ENCODE measurements at regions not wholly inside any gene's neighbourhood (a gene's known extent, or its start where the extent isn't known, plus 50 kb on each side); places are given as distances from the start of the nearest gene placed in this dataset.

GRCh38 chr7:42348631-42349030, 111.6 kb upstream of the GLI3 start:
- no peak for DNase-seq

- no peak for DNase-seq
Observed at GRCh38 chr7:42348071-42348470, 111.1 kb upstream of the GLI3 start.

- DNase-seq: no peak
Observed at GRCh38 chr7:42347616-42348015, 110.6 kb upstream of the GLI3 start.

- no peak for DNase-seq
Observed at GRCh38 chr7:42345478-42346299, 108.7 kb upstream of the GLI3 start.

- no peak for DNase-seq
Observed at GRCh38 chr7:42344198-42344755, 107.3 kb upstream of the GLI3 start.

- no peak for DNase-seq
Observed at GRCh38 chr7:42342381-42342780, 105.4 kb upstream of the GLI3 start.

GRCh38 chr7:42340436-42340835, 103.4 kb upstream of the GLI3 start:
- DNase-seq: no peak

GRCh38 chr7:42338916-42339540, 102.0 kb upstream of the GLI3 start:
- DNase-seq: no peak

GRCh38 chr7:42338231-42338915, 101.4 kb upstream of the GLI3 start:
- no peak for DNase-seq

GRCh38 chr7:42337225-42337905, 100.4 kb upstream of the GLI3 start:
- no peak for DNase-seq

GRCh38 chr7:42332605-42333222, 95.7 kb upstream of the GLI3 start:
- no peak for DNase-seq

GRCh38 chr7:42319631-42320030, 82.6 kb upstream of the GLI3 start:
- no peak for DNase-seq

- no peak for DNase-seq
Observed at GRCh38 chr7:42315631-42316030, 78.6 kb upstream of the GLI3 start.

- no peak for DNase-seq
Observed at GRCh38 chr7:42315103-42315502, 78.1 kb upstream of the GLI3 start.

- DNase-seq: no peak
Observed at GRCh38 chr7:42314696-42315095, 77.7 kb upstream of the GLI3 start.

GRCh38 chr7:42311195-42311594, 74.2 kb upstream of the GLI3 start:
- no peak for DNase-seq

- no peak for DNase-seq
Observed at GRCh38 chr7:42292991-42293521, 56.0 kb upstream of the GLI3 start.

- no peak for DNase-seq
Observed at GRCh38 chr7:42289473-42289872, 52.5 kb upstream of the GLI3 start.

Measured in NCI-H1048 (cell line).